ENCODE measurements at regions not wholly inside any gene's neighbourhood (a gene's known extent, or its start where the extent isn't known, plus 50 kb on each side); places are given as distances from the start of the nearest gene placed in this dataset.

DNA sequence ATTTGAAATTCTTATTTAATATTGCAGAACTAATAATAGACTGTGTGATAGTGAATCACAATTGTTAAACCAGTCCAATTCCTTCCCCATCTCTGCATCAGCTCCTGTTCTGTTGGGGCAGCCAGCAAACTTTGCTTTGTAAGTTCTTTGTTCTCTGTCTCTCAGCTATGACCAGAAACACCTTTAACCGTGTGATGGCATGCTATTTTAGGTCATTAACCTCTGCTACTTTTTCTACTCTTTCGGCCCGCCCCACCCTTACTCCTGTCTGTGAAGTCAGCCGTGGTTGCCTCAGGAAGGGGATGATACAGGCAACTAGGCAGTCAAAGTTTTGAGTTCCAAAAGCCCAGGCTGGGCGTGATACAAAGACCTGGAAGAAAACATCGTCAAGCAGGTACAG lies 51.3 kb upstream of the EGFL6 start:
- Mint-ChIP-seq H3K36me3 (no peaks in the 10 kb centered on the region), H3K27me3 (no peaks in the 10 kb centered on the region), H3K4me3 (no peak overlapping the region), H3K9me3 (ENCODE audit: low read depth) (no peaks in the 10 kb centered on the region), H3K27ac (no peak overlapping the region), H3K4me1 (ENCODE audit: low read depth) (no peaks in the 10 kb centered on the region)

DNA sequence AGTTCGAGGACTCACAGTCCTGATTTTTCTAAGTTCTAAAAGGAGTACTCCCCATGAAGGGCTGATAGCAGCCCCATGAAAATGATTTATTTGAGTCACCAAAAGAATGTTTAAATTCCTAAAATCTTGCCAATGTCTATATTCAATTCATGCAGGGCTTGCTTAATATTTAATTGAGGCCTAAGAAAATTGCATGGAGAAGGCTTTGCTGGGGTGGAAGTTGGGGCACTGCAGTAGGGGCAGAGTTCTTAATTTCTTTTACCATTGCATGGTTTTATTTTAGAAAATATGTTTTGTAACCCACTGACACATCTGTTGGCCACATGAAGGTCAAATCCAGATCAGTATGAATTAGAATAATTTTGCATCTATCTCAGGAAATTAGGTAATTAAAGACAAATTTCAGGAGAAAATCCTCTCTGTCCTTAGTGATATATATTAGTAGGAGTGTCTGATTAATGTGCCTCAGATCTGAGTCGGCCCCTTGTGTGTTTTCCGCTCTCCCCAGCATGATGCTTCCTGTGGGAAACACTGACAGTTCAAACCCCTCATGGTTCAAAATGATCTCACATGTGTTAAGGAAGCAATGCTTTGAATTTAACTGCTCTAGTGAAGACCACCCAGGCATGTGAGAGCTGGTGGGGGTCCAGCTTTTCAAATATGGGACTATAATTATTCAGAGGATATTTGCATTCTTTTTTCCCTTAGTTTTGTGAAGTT lies 54.0 kb upstream of the EGFL6 start:
- peaks cover 2% of the 10 kb centered on the region for H3K4me1 Mint-ChIP-seq (ENCODE audit: low read depth)

DNA sequence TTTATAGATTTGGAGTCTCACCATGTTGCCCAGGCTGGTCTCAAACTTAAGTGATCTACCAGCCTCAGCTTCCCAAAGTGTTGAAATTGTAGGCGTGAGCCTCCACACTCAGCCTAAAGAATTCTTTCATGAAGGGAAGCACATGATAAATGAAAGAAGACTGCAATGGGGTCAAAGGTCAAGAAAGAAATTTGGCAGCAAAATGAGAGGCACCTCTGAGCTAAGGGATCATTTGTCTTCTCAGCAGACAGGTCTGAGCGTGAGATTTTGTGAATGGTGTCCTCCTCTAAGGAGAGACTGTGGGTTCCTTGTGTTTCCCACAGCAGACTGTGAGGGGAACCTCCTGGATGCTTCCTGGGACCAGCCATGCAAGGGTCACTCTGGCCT lies 57.5 kb upstream of the EGFL6 start:
- Mint-ChIP-seq H3K27me3 (no peaks in the 10 kb centered on the region), H3K27ac (no peak overlapping the region), H3K9me3 (ENCODE audit: low read depth) (no peaks in the 10 kb centered on the region), H3K4me3 (no peak overlapping the region), H3K36me3 (no peaks in the 10 kb centered on the region), H3K4me1 (ENCODE audit: low read depth) (peaks cover 2% of the 10 kb centered on the region)

More for the DNA sequence above, 54.0 kb upstream of the EGFL6 start:
- no peaks in the 10 kb centered on the region for H3K36me3 Mint-ChIP-seq
- H3K9me3 Mint-ChIP-seq (ENCODE audit: low read depth), result no peaks in the 10 kb centered on the region
- no peak overlapping the region for H3K27ac Mint-ChIP-seq
- no peaks in the 10 kb centered on the region for H3K27me3 Mint-ChIP-seq
- no peak overlapping the region for H3K4me3 Mint-ChIP-seq

DNA sequence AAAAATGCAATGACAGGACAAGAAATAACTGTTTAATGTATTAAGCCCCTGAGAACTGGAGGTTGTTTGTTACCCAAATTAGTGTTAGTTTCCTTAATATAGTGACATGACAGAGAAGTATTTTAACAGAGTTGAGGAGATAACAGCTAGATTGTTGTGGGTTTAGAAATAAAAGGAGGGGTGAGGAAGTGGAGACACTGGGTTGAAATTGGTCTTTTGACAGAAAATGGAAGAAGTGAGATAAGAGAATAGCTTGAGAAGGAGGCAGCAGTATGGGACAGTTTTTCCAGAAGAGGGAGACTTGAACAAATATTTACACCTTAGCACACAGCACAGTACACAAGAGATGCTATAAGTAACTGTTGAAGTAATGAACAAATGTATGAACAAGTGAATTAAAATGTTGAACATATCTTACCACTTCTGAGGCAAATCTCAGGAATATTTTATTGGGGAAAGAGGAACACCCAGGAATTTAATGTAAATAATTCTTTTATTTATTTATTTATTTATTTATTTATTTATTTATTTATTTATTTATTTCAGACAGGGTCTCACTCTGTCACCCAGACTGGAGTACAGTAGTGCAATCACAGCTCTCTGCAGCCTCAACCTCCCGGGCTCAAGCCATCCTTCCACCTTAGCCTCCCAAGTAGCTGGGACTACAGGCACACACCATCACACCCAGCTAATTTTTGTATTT lies 58.0 kb upstream of the EGFL6 start:
- Mint-ChIP-seq H3K27ac (no peak overlapping the region), H3K27me3 (no peaks in the 10 kb centered on the region), H3K36me3 (no peaks in the 10 kb centered on the region), H3K4me1 (ENCODE audit: low read depth) (peaks cover 2% of the 10 kb centered on the region), H3K4me3 (no peak overlapping the region), H3K9me3 (ENCODE audit: low read depth) (no peaks in the 10 kb centered on the region)

DNA sequence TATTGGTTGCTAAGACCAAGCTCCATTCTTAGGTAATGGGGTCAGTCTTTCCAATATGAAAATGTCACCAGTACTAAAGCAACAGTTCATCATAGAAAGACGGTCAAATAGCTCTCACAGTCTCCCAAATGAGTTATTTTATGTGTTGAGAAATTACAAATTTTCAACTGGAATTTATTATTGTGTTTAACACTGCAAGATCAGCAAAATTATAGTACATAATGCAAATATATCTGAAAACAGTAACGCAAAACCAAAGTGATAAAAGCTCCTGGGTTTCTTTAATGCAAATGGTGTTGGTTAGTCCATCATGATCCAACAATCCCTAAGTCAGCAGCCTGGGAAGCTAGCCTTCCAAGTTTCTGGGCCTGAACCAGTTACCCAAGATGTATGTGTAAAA lies 61.5 kb upstream of the EGFL6 start:
- Mint-ChIP-seq H3K27me3 (no peaks in the 10 kb centered on the region), H3K9me3 (ENCODE audit: low read depth) (no peaks in the 10 kb centered on the region)

DNA sequence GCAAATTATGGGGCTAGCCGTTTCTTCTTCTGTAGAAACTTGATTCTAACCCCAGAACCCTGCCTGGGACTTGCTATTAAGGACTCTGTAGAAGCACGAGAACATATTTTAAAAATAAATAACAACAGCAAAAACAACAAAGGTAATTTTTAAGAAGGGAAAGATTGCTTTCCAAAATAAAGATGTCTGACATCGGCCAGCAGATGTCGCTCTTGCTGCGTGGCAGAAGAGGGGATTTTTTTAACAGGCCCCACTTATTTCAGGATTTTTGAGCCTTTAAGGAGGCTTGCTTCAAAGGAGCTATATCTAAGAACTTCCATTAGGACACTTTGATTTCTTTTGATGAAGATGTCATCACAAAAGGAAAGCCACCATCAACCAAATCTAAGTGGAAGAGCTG lies 62.8 kb upstream of the EGFL6 start:
- peaks cover 2% of the 10 kb centered on the region for H3K4me1 Mint-ChIP-seq (ENCODE audit: low read depth)
- no peaks in the 10 kb centered on the region for H3K9me3 Mint-ChIP-seq (ENCODE audit: low read depth)
- H3K4me3 Mint-ChIP-seq, result no peak overlapping the region
- H3K27me3 Mint-ChIP-seq, result no peaks in the 10 kb centered on the region
- H3K36me3 Mint-ChIP-seq, result no peaks in the 10 kb centered on the region
- H3K27ac Mint-ChIP-seq, result no peak overlapping the region

More for the DNA sequence above, 61.5 kb upstream of the EGFL6 start:
- no peak overlapping the region for H3K4me3 Mint-ChIP-seq
- H3K27ac Mint-ChIP-seq, result no peak overlapping the region
- peaks cover 2% of the 10 kb centered on the region for H3K4me1 Mint-ChIP-seq (ENCODE audit: low read depth)
- H3K36me3 Mint-ChIP-seq, result no peaks in the 10 kb centered on the region

DNA sequence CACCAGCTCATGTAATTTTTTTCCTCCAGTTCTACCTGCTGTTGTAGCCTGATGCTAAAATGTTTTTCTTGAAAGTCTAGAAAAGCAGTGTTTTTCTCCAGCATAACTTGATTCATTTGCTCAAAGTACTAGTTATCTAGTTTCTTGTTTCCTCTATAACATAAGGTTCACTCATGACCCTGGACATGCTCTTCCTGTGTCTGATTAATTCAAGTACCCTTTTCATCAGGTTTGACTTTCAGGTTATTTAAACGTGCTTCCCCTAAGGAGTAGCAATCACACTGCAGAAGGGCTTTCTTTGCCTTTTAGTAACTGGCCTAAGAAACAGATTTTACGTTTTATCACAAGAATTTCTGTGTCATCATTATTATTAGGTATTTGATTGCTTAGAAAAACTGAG lies 66.8 kb upstream of the EGFL6 start:
- Mint-ChIP-seq H3K27ac (no peak overlapping the region), H3K27me3 (no peaks in the 10 kb centered on the region), H3K4me3 (no peak overlapping the region), H3K9me3 (ENCODE audit: low read depth) (no peaks in the 10 kb centered on the region), H3K36me3 (no peaks in the 10 kb centered on the region), H3K4me1 (ENCODE audit: low read depth) (no peaks in the 10 kb centered on the region)

DNA sequence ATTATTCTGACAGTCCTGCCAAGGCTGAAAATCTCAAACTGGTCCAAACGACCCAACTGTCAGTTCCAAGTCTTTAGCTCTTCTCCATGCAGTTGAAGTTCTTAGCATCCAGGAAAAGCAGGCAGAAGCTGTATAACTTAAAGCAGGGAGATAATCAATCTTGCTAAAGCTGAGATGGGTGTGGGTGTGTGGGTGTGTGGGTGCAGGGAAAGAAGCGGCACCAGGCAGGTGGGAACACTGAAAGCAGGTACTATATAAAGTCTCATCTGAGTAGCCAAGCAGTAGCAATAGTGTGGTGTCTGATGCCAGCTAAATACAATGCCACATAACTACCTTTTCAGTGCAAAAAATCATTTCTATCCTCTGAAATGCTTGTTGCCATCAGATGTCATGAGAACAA lies 69.7 kb upstream of the EGFL6 start:
- H3K27me3 Mint-ChIP-seq, result no peaks in the 10 kb centered on the region

DNA sequence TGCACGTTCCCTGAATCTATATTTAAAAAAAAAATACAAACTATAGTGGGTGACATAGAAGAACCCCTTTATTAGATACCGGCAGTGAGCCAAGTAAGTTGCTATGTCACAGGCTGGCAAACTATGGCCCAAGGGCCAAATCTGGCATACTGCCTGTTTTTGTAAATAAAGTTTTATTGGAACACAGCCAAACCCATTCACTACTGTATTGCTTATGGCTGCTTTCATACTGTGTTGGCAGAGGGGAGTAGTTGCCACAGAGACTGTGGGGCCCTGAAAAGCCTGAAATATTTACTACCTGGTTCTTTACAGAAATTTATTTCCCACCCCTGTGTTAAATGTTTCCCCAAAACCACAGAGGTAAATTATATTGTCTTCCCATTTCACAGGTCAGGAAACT lies 71.2 kb upstream of the EGFL6 start:
- Mint-ChIP-seq H3K27ac (no peak overlapping the region), H3K4me1 (ENCODE audit: low read depth) (no peaks in the 10 kb centered on the region), H3K36me3 (no peaks in the 10 kb centered on the region), H3K27me3 (no peaks in the 10 kb centered on the region), H3K9me3 (ENCODE audit: low read depth) (no peaks in the 10 kb centered on the region), H3K4me3 (no peak overlapping the region)

More for the DNA sequence above, 69.7 kb upstream of the EGFL6 start:
- H3K9me3 Mint-ChIP-seq (ENCODE audit: low read depth), result no peaks in the 10 kb centered on the region
- H3K4me1 Mint-ChIP-seq (ENCODE audit: low read depth), result no peaks in the 10 kb centered on the region
- no peaks in the 10 kb centered on the region for H3K36me3 Mint-ChIP-seq
- no peak overlapping the region for H3K27ac Mint-ChIP-seq
- no peak overlapping the region for H3K4me3 Mint-ChIP-seq

DNA sequence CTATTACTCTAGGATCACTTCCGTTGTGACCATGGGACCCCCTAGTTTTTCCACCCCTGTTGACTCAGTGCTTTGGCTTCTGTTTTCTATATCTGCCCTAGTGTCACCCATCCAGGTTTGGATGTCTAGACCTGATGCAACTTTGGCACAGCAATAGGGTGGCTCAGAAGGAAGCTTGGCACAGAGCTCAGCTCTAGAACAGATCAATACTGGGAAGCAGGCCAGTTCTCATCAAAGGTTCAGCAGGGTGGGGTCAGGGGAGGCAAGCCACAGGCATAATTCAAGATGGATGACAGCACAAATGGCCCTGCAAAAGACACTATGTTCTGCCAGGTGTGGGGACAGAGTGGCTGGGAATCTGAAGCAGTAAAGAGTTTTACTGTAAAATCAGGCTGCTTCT lies 74.2 kb upstream of the EGFL6 start:
- Mint-ChIP-seq H3K9me3 (ENCODE audit: low read depth) (no peaks in the 10 kb centered on the region), H3K27me3 (no peaks in the 10 kb centered on the region), H3K4me1 (ENCODE audit: low read depth) (no peaks in the 10 kb centered on the region), H3K4me3 (no peak overlapping the region), H3K27ac (no peak overlapping the region), H3K36me3 (no peaks in the 10 kb centered on the region)

DNA sequence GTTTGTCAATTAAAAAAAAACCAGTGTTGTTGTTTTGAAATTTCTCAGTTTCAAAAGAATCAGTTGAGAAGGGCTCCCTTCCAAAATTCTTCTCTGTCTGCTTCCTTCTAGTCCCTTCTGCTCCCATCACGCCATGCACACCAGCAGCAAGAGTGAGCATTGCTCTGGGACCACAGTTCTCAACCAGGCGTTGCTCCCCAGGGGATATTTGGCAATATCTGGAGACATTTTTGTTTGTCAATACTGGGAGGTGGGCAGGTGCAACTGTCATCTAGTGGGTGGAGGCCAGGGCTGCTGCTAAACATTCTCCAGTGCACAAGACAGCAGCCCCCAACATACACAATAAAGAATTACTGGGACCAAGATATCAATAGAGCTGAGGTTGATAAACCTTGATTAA lies 74.8 kb upstream of the EGFL6 start:
- Mint-ChIP-seq H3K36me3 (no peaks in the 10 kb centered on the region), H3K9me3 (ENCODE audit: low read depth) (no peaks in the 10 kb centered on the region), H3K4me3 (no peak overlapping the region), H3K27ac (no peak overlapping the region), H3K27me3 (no peaks in the 10 kb centered on the region), H3K4me1 (ENCODE audit: low read depth) (no peaks in the 10 kb centered on the region)

DNA sequence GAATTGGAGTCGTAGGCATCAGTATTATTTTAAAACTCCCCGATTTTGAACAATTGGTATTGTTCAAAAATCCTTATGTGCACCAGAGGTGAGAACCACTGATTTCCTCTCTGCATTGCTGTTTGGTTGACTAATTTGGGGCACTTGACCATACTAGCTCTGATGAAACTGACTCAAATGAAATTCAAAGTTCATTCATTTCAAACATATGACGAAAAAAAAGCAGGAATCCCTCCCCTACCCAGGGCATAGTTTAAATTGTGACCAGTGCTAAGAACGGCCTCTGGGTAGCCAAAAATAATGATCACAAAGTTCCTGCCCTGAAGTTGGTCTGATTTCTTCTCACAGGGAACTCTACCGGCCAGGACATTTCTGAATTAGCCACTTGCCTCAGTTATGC lies 75.7 kb upstream of the EGFL6 start:
- Mint-ChIP-seq H3K4me3 (no peak overlapping the region), H3K36me3 (no peaks in the 10 kb centered on the region), H3K4me1 (ENCODE audit: low read depth) (no peaks in the 10 kb centered on the region), H3K27ac (no peak overlapping the region), H3K9me3 (ENCODE audit: low read depth) (no peaks in the 10 kb centered on the region), H3K27me3 (no peaks in the 10 kb centered on the region)

DNA sequence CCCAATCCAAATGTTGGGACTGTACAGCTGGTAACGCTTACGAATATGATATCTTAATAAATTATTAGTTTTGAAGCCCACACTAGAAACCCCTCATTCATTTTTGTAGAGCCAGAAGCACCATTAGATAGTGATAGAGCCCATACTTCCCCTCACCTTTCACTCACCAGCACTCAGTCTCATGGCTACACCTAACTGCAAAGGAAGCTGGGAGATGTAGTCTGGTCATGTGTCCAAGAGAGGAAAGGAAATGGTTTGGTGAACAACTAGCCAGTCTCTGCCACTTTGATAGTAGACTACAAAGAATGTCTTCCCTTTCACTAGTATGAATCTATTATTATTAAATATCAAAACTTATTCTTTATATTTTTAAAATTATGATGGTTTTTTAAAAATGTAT lies 77.1 kb upstream of the EGFL6 start:
- H3K27ac Mint-ChIP-seq, result no peak overlapping the region
- no peak overlapping the region for H3K4me3 Mint-ChIP-seq
- H3K36me3 Mint-ChIP-seq, result no peaks in the 10 kb centered on the region
- peaks cover 8% of the 10 kb centered on the region for H3K4me1 Mint-ChIP-seq (ENCODE audit: low read depth)
- no peaks in the 10 kb centered on the region for H3K9me3 Mint-ChIP-seq (ENCODE audit: low read depth)
- H3K27me3 Mint-ChIP-seq, result no peaks in the 10 kb centered on the region

DNA sequence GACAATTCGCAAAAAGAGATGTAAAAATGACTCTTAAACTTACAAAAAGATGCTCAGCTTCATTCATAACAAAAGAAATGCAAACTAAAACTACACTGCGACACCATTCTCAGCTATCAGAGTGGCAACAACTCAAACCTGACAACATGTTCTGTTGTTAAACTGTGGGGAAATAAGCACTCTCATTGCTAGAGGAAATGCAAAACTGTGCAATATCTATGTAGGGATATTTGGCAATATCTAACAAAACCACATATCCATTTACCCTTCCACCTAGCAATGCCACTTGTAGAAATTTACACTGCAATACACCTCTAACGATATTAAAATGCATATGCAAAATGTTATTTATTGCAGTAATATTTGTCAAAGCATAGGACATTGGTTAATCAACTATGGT lies 78.3 kb upstream of the EGFL6 start:
- Mint-ChIP-seq H3K36me3 (no peaks in the 10 kb centered on the region), H3K9me3 (ENCODE audit: low read depth) (no peaks in the 10 kb centered on the region), H3K27me3 (no peaks in the 10 kb centered on the region), H3K27ac (no peak overlapping the region), H3K4me3 (no peak overlapping the region), H3K4me1 (ENCODE audit: low read depth) (peaks cover 16% of the 10 kb centered on the region)

DNA sequence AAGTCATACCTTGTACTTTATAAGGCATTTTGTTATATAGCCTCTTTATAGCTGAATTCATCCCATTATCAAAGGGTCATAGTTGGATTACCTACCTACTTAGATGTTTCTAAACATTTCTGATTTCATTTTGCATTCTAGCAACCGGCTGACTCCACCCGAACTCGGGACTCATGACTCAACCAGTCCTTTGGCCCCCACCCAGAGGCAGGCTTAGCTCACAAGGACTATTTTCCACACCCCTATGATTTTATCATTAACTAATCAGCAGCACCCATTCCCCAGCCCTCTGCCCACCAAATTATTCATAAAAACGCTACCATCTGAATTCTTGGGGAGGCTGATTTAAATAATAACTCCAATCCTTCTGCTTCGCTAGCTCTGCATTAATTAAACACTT lies 79.9 kb upstream of the EGFL6 start:
- Mint-ChIP-seq H3K27me3 (no peaks in the 10 kb centered on the region), H3K4me3 (no peak overlapping the region), H3K27ac (no peak overlapping the region), H3K4me1 (ENCODE audit: low read depth) (peaks cover 22% of the 10 kb centered on the region), H3K36me3 (no peaks in the 10 kb centered on the region), H3K9me3 (ENCODE audit: low read depth) (no peaks in the 10 kb centered on the region)

All from activated naive CD8-positive, alpha-beta T cell (primary cell).